H1 (cell line): ENCODE measurements at regions not wholly inside any gene's neighbourhood (a gene's known extent, or its start where the extent isn't known, plus 50 kb on each side); places are given as distances from the start of the nearest gene placed in this dataset.

Experiments
- CTCF ChIA-PET: fragments of 300-600 bp; sonication (Branson Sonifier 250); formaldehyde crosslinking; loops from one replicate; lab custom pipeline; 2021; ENCODE audit not compliant: partially characterized antibody; lab: Charles Lee
- POLR2A ChIA-PET: fragments of 300-600 bp; sonication (Branson Sonifier 250); formaldehyde crosslinking; loops from one replicate; lab custom pipeline; 2021; ENCODE audit warnings: inconsistent platforms; ENCODE audit not compliant: partially characterized antibody; lab: Charles Lee
- DNase-seq, 2 experiments: peaks; one replicate each; pipeline versions ENCODE4 v3.0.0 to v3.0.0-alpha.2; 2010 to 2022; ENCODE audit warnings: low spot score in 2 of 2, low read depth in 1 of 2, mixed read lengths in 1 of 2
- FAIRE-seq: peaks from 2 replicates; lab custom pipeline; 2011; peaks lifted over from hg19 to GRCh38; lab: Jason Lieb, UNC
- H2AFZ ChIP-seq: 2 replicates; pipeline ENCODE4 v1.8.1; 2012; ENCODE audit warnings: low read length, inconsistent platforms
- H2AK5ac ChIP-seq: 2 replicates; pipeline ENCODE4 v1.6.1; 2013; ENCODE audit warnings: low read depth, low read length
- H2BK120ac ChIP-seq: replicated peaks from 2 replicates; pipeline ENCODE3; 2013; ENCODE audit warnings: low read depth, low read length, inconsistent platforms
- H2BK12ac ChIP-seq: 2 replicates; pipeline ENCODE4 v1.6.1; 2013; ENCODE audit warnings: low read depth, low read length
- H2BK15ac ChIP-seq: 2 replicates; pipeline ENCODE4 v1.6.1; 2013; ENCODE audit warnings: low read length
- H2BK20ac ChIP-seq: 2 replicates; pipeline ENCODE4 v1.6.1; 2013; ENCODE audit warnings: low read length
- H2BK5ac ChIP-seq: 2 replicates; pipeline ENCODE4 v1.6.1; 2013; ENCODE audit warnings: low read depth, low read length
- H3K14ac ChIP-seq: 2 replicates; pipeline ENCODE4 v1.6.1; 2013; ENCODE audit warnings: inconsistent platforms; ENCODE audit not compliant: insufficient read length
- H3K18ac ChIP-seq: 2 replicates; pipeline ENCODE4 v1.6.1; 2013; ENCODE audit warnings: low read length; ENCODE audit errors: extremely low read depth
- H3K23ac ChIP-seq: 2 replicates; pipeline ENCODE4 v1.6.1; 2013; ENCODE audit warnings: inconsistent platforms; ENCODE audit not compliant: insufficient read length
- H3K23me2 ChIP-seq: 2 replicates; pipeline ENCODE4 v1.6.1; 2013; ENCODE audit warnings: low read depth, low read length
- H3K27ac ChIP-seq: 2 replicates; pipeline ENCODE4 v1.6.1; 2011; ENCODE audit warnings: low read depth, low read length, inconsistent platforms
- H3K27me3 ChIP-seq, 4 experiments: replicated peaks in 1 of 4; 1 replicate in 1 of 4; 2 replicates in 3 of 4; pipeline versions ENCODE4 v1.6.1 to v1.8.1; 2011 to 2013; ENCODE audit warnings: low read length in 3 of 4, mild to moderate bottlenecking in 3 of 4, inconsistent platforms in 2 of 4, mixed read lengths in 2 of 4, moderate library complexity in 1 of 4; ENCODE audit not compliant: control insufficient read depth in 3 of 4, insufficient read depth in 3 of 4; ENCODE audit errors: extremely low read depth in 1 of 4
- H3K36me3 ChIP-seq, 4 experiments: 2 replicates each; pipeline versions ENCODE4 v1.6.1 to v1.8.1; 2011 to 2013; ENCODE audit warnings: mild to moderate bottlenecking in 4 of 4, low read length in 3 of 4, moderate library complexity in 2 of 4, control low read depth in 1 of 4, inconsistent platforms in 1 of 4; ENCODE audit not compliant: insufficient read depth in 4 of 4, control insufficient read depth in 2 of 4
- H3K4ac ChIP-seq: replicated peaks from 2 replicates; pipeline ENCODE3; 2013; ENCODE audit warnings: low read length, low read depth, mixed read lengths, inconsistent platforms; ENCODE audit not compliant: insufficient read length
- H3K4me1 ChIP-seq, 4 experiments: replicated peaks in 1 of 4; 1 replicate in 1 of 4; 2 replicates in 3 of 4; pipeline versions ENCODE4 v1.6.1 to v1.8.1; 2011 to 2013; ENCODE audit warnings: low read length in 3 of 4, inconsistent platforms in 2 of 4, mixed read lengths in 1 of 4; ENCODE audit not compliant: insufficient read depth in 4 of 4, control insufficient read depth in 3 of 4
- H3K4me2 ChIP-seq, 2 experiments: 2 replicates each; pipeline versions ENCODE4 v1.6.1 to v1.8.1; 2011 to 2013; ENCODE audit warnings: low read depth in 2 of 2, low read length in 2 of 2, control low read depth in 1 of 2, inconsistent platforms in 1 of 2, mild to moderate bottlenecking in 1 of 2; ENCODE audit not compliant: insufficient read depth in 1 of 2
- H3K4me3 ChIP-seq, 4 experiments: fragments of 200-600, 300-600 bp in 1 of 4; sonication (generic), shearing (Covaris generic), sonication (Bioruptor Twin) in 1 of 4; 2 replicates each; pipeline versions ENCODE4 v1.5.1 to v1.8.1; 2011 to 2016; ENCODE audit warnings: low read length in 4 of 4, low read depth in 3 of 4, control low read depth in 2 of 4, inconsistent platforms in 2 of 4, mild to moderate bottlenecking in 2 of 4, mixed read lengths in 1 of 4, moderate library complexity in 1 of 4; ENCODE audit not compliant: insufficient read depth in 2 of 4; ENCODE audit errors: extremely low read depth in 1 of 4
- H3K56ac ChIP-seq: replicated peaks from 2 replicates; pipeline ENCODE3; 2013; ENCODE audit warnings: low read depth, mild to moderate bottlenecking, mixed read lengths, low read length, inconsistent platforms; ENCODE audit not compliant: insufficient read length
- H3K79me1 ChIP-seq: 2 replicates; pipeline ENCODE4 v1.6.1; 2013; ENCODE audit warnings: low read depth, low read length, control low read depth
- H3K79me2 ChIP-seq, 2 experiments: 2 replicates each; pipeline versions ENCODE4 v1.6.1 to v1.8.1; 2012 to 2013; ENCODE audit warnings: low read length in 2 of 2, mild to moderate bottlenecking in 2 of 2, inconsistent platforms in 1 of 2; ENCODE audit not compliant: insufficient read depth in 2 of 2, control insufficient read depth in 1 of 2
- H3K9ac ChIP-seq, 4 experiments: replicated peaks in 1 of 4; 1 replicate in 1 of 4; 2 replicates in 3 of 4; pipeline versions ENCODE4 v1.6.1 to v1.8.1; 2011 to 2013; ENCODE audit warnings: low read depth in 3 of 4, low read length in 3 of 4, control low read depth in 2 of 4, mild to moderate bottlenecking in 2 of 4, moderate library complexity in 2 of 4, inconsistent platforms in 1 of 4; ENCODE audit errors: extremely low read depth in 1 of 4
- H3K9me3 ChIP-seq, 2 experiments: 2 replicates each; pipeline versions ENCODE4 v1.6.1 to v1.8.1; 2012 to 2013; ENCODE audit warnings: mild to moderate bottlenecking in 2 of 2, moderate library complexity in 2 of 2, control low read depth in 1 of 2, inconsistent platforms in 1 of 2, low read depth in 1 of 2, low read length in 1 of 2, mixed read lengths in 1 of 2; ENCODE audit not compliant: insufficient read depth in 2 of 2
- H4K20me1 ChIP-seq, 2 experiments: replicated peaks in 1 of 2; 2 replicates each; pipeline versions ENCODE3 to v1.8.1; 2011 to 2013; ENCODE audit warnings: inconsistent platforms in 2 of 2, low read length in 2 of 2, mild to moderate bottlenecking in 1 of 2; ENCODE audit not compliant: insufficient read depth in 2 of 2, control insufficient read depth in 1 of 2
- H4K5ac ChIP-seq: 2 replicates; pipeline ENCODE4 v1.6.1; 2013; ENCODE audit warnings: low read length, low read depth, mixed read lengths, inconsistent platforms; ENCODE audit not compliant: insufficient read length
- H4K8ac ChIP-seq: 2 replicates; pipeline ENCODE4 v1.8.0; 2013; ENCODE audit warnings: mild to moderate bottlenecking, moderate library complexity, low read length, inconsistent platforms; ENCODE audit not compliant: insufficient read depth; ENCODE audit errors: extremely low read depth
- H4K91ac ChIP-seq: replicated peaks from 2 replicates; pipeline ENCODE3; 2013; ENCODE audit warnings: low read length, mixed read lengths, inconsistent platforms; ENCODE audit not compliant: insufficient read length
- CBX5 ChIP-seq: fragments of 300-800, 300-1000 bp; sonication (generic); IDR thresholded peaks from 2 replicates; pipeline ENCODE4 v1.7.1; 2016; ENCODE audit warnings: antibody characterized with exemption, low read length, low read depth
- JUN ChIP-seq: IDR thresholded peaks from 2 replicates; pipeline ENCODE4 v1.6.1; 2011; ENCODE audit warnings: low read depth, mild to moderate bottlenecking, improper control_type of control experiment, low read length
- POLR2A ChIP-seq, 2 experiments: IDR thresholded peaks; 1 replicate in 1 of 2; 2 replicates in 1 of 2; pipeline ENCODE4 v1.6.1; 2011; ENCODE audit warnings: low read depth in 2 of 2, low read length in 2 of 2, mild to moderate bottlenecking in 2 of 2; ENCODE audit errors: control extremely low read depth in 1 of 2
- SRF ChIP-seq: IDR thresholded peaks from 2 replicates; pipeline ENCODE4 v1.6.1; 2011; ENCODE audit warnings: mild to moderate bottlenecking, low read depth, low read length, moderate library complexity
- TAF7 ChIP-seq: optimal IDR thresholded peaks from 2 replicates; pipeline ENCODE3; 2011; ENCODE audit warnings: low read depth, mild to moderate bottlenecking, inconsistent platforms, low read length, moderate library complexity, borderline replicate concordance
- YY1 ChIP-seq: IDR thresholded peaks from 2 replicates; pipeline ENCODE4 v1.6.1; 2011; ENCODE audit warnings: low read depth, mild to moderate bottlenecking, low read length
- WGBS, 2 experiments: shearing (Covaris generic) in 1 of 2; methylation state at CpG; one replicate each; pipeline versions ENCODE4 v1.1.6 to v1.1.7; 2013 to 2015; ENCODE audit warnings: low lambda C conversion rate in 2 of 2, mixed read lengths in 2 of 2, inconsistent platforms in 1 of 2, low coverage in 1 of 2, missing lambda C conversion rate in 1 of 2; ENCODE audit not compliant: insufficient replicate concordance in 2 of 2, insufficient coverage in 1 of 2, insufficient read length in 1 of 2; ENCODE audit errors: extremely low coverage in 1 of 2, missing lambda C conversion rate in 1 of 2; 5-methylcytosine and 5-hydroxymethylcytosine counted together

- no peak for FAIRE-seq
- CTCF ChIA-PET, result no interaction called here
- H2AK5ac ChIP-seq, result no peak overlapping the region
These were observed 888.0 kb upstream of the CHAC2 start for GRCh38 chr2:52879561-52879960.

More at GRCh38 chr2:52879561-52879960, 888.0 kb upstream of the CHAC2 start:
- Histone ChIP-seq H3K4ac (no peak overlapping the region), H2BK20ac (no peak overlapping the region), H3K27me3 (no peaks in the 10 kb centered on the region), H4K91ac (no peak overlapping the region), H3K4me1 (no peaks in the 10 kb centered on the region), H4K8ac (no peak overlapping the region), H4K5ac (no peak overlapping the region), H3K4me2 (no peak overlapping the region), H3K9me3 (no peaks in the 10 kb centered on the region), H4K20me1 (peaks cover 0 to 6% of the 10 kb centered on the region in 2 experiments), H3K23ac (no peak overlapping the region), H3K36me3 (no peaks in the 10 kb centered on the region), H3K27ac (no peak overlapping the region), H3K79me1 (no peaks in the 10 kb centered on the region), H3K9ac (no peak overlapping the region), H3K56ac (no peak overlapping the region), H3K23me2 (peaks cover 7% of the 10 kb centered on the region; the same call in 1 of the 2 replicates), H2BK5ac (no peak overlapping the region), H3K14ac (no peak overlapping the region), H3K79me2 (no peaks in the 10 kb centered on the region), H2BK120ac (no peak overlapping the region), H3K18ac (no peak overlapping the region), H2AFZ (no peak overlapping the region), H2BK15ac (no peak overlapping the region), H3K4me3 (no peak overlapping the region), H2BK12ac (no peak overlapping the region)
- no peak for DNase-seq
- WGBS, 2 experiments, result 98% methylated on average over 4 of the region's 4 CpGs; no CpG with 5 or more reads in 1 of the 2 experiments
- no peak for TF ChIP-seq CBX5
- TF ChIP-seq JUN, result no peak
- no peak for TF ChIP-seq YY1
- no peak for TF ChIP-seq SRF
- TF ChIP-seq POLR2A (IDR thresholded peaks at IDR 0.05; ENCODE audit: control extremely low read depth in 1 of 2, low read depth in 2 of 2, low read length in 2 of 2), result no peak
- no peak for TF ChIP-seq TAF7
- POLR2A ChIA-PET, result no interaction called here
